Esophagus (tissue), 2 donors: ENCODE measurements at regions not wholly inside any gene's neighbourhood (a gene's known extent, or its start where the extent isn't known, plus 50 kb on each side); places are given as distances from the start of the nearest gene placed in this dataset.

Experiments
- H3K27ac ChIP-seq, 2 donors: one replicate each; pipeline ENCODE4 v1.5.1; 2013; ENCODE audit warnings: low read depth in 2 of 2, mild to moderate bottlenecking in 2 of 2, inconsistent platforms in 1 of 2, low read length in 1 of 2, moderate library complexity in 1 of 2
- H3K27me3 ChIP-seq, 2 donors: one replicate each; pipeline ENCODE4 v1.6.1; 2013; ENCODE audit warnings: low read length in 2 of 2, control low read depth in 1 of 2, mild to moderate bottlenecking in 1 of 2; ENCODE audit not compliant: insufficient read depth in 2 of 2, control insufficient read depth in 1 of 2
- H3K36me3 ChIP-seq, 2 donors: one replicate each; pipeline ENCODE4 v1.6.1; 2013; ENCODE audit warnings: low read length in 1 of 2; ENCODE audit not compliant: control insufficient read depth in 2 of 2, insufficient read depth in 2 of 2
- H3K4me1 ChIP-seq, 2 donors: one replicate each; pipeline ENCODE4 v1.6.1; 2013; ENCODE audit warnings: low read length in 1 of 2; ENCODE audit not compliant: control insufficient read depth in 2 of 2, insufficient read depth in 2 of 2
- H3K4me3 ChIP-seq, 2 donors: one replicate each; pipeline ENCODE4 v1.5.1; 2013; ENCODE audit warnings: low read length in 2 of 2, mild to moderate bottlenecking in 2 of 2, low read depth in 1 of 2, moderate library complexity in 1 of 2
- H3K9me3 ChIP-seq, 2 donors: one replicate each; pipeline ENCODE4 v1.6.1; 2013; ENCODE audit warnings: mild to moderate bottlenecking in 2 of 2, low read depth in 1 of 2, low read length in 1 of 2, moderate library complexity in 1 of 2; ENCODE audit not compliant: control insufficient read depth in 2 of 2, insufficient read depth in 1 of 2
- WGBS, 2 donors: extraction: QIAGEN DNeasy Blood & Tissue Kit; methylation state at CpG; one replicate each; pipeline ENCODE4 v1.1.7; 2013; 5-methylcytosine and 5-hydroxymethylcytosine counted together
- donor health status: healthy with polysubstance abuse.
- donor health status: Bipolar disorder and iron deficiency.

DNA sequence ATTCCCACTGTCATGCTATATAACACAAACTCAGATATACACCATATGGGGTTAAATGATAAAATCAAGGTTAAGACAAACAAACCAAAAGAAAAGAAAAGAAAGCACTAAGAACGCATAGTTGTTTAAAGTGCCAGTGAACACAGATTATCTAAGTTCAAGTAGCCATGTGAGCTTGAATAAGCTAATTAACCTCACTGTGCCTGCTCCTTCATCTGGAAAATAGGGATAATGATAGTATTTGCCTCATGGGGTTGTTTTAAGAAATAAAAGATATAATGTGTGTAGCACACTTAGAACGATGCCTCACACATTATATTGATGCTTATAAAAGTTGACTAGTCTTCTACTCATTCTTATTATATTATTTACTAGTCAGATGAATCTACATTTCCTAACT is 72.6 kb upstream of the IL12A start:
- Histone ChIP-seq H3K9me3 (no peaks in the 10 kb centered on the region), H3K4me1 (no peaks in the 10 kb centered on the region), H3K27ac (no peak overlapping the region), H3K27me3 (no peaks in the 10 kb centered on the region), H3K4me3 (no peak overlapping the region), H3K36me3 (no peaks in the 10 kb centered on the region)
- 74 to 82% methylated on average over 2 of the region's 2 CpGs for WGBS, 2 donors

DNA sequence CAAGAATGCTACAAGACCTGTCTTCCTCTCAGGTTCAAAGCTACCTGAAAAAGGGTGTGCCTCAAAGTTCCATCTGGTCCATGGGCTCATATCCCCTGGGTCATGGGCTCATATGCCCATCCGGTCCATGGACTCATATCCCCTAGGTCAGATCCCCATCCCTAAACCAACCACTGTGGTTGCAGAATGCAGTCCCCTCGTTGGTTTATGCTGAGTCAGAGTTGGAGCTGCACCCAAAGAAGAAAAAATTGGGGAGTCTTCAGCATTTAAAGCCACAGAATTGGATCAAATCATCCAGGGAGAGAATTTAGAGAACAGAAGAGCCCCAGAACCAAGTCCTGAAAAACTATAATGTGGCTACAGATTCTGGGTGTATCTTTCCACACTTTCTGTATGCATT is 71.5 kb upstream of the IL12A start:
- no peaks in the 10 kb centered on the region for H3K4me1 ChIP-seq
- no peaks in the 10 kb centered on the region for H3K36me3 ChIP-seq
- no peak overlapping the region for H3K4me3 ChIP-seq
- H3K27ac ChIP-seq: no peak overlapping the region
- no peaks in the 10 kb centered on the region for H3K9me3 ChIP-seq
- no peaks in the 10 kb centered on the region for H3K27me3 ChIP-seq
- 66 to 68% methylated on average over 2 of the region's 2 CpGs for WGBS, 2 donors

DNA sequence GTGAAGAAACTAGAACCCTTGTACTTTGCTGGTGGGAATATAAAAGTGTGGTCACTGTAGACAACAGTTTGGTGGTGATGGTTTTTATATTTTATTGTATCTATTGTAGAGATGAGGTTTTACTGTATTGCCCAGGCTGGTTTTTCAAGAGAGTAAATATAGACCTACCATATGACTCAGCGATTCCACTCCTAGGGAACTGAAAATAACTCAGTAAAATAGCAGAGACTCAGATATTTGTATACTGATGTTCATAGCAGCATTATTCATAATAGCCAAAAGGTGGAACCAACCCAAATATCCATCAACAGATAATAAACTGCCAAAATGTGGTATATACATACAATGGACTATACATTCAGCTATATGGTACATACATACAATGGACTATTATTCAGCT is 68.8 kb upstream of the IL12A start:
- Histone ChIP-seq H3K36me3 (no peaks in the 10 kb centered on the region), H3K27ac (no peak overlapping the region), H3K4me1 (no peaks in the 10 kb centered on the region), H3K9me3 (no peaks in the 10 kb centered on the region), H3K27me3 (no peaks in the 10 kb centered on the region), H3K4me3 (no peak overlapping the region)
- WGBS, 2 donors: 76 to 83% methylated on average over 1 of the region's 1 CpG

DNA sequence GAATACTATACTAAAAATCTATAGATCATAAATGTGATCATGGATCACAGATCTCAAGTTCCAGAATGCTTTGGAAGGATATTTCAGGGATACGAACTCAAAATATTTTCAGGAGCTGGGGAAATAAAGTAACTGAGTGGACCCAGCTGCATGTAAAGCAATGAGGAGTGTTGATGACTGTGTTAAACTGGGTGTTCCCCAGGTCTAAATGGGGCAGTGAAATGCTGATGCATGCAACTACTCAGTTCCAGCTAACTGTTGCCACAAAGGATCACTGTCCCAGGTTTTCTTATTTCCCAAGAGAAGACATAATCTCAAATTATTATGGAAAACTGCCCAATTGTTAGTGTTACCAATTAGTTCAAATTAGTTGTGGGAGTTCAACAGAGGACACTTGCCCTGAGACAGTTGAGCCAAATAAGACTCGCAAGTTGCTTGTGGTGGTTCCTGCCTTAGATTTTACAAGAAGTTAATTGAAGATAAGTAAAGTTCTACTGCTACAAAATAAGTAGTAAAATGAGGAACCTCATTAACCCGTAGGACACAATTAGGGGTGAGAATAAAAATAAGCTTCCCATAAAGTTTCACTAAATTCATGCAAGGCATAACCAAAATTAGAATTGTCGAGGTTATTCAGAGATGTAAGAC is 66.3 kb upstream of the IL12A start:
- H3K4me1 ChIP-seq: no peaks in the 10 kb centered on the region
- H3K27ac ChIP-seq: no peak overlapping the region
- no peaks in the 10 kb centered on the region for H3K9me3 ChIP-seq
- no peak overlapping the region for H3K4me3 ChIP-seq
- H3K36me3 ChIP-seq: no peaks in the 10 kb centered on the region
- no peaks in the 10 kb centered on the region for H3K27me3 ChIP-seq
- WGBS, 2 donors: 83 to 89% methylated on average over 4 of the region's 4 CpGs

DNA sequence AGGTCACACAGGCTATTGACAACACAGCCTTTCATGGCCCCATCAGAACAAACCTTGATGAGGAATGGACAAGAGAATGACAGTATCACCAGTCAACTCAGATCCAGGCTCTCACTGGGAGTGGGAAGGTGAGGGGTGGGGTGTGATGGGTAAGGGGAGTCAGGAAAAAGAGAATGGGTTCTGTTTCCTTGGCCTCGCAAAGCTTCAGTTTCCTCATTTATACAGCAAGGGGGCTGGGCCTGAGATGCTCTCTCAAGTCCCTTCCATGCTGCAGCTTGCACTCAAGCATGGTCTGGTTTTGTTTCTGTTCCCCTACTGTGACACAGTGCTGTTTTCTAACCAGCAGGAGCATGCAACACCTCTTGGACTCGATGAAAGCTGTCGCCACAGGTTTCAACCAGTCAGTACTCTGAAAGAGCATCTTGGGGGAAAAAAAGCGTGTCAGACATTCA is 65.7 kb upstream of the IL12A start:
- H3K4me1 ChIP-seq: no peaks in the 10 kb centered on the region
- no peaks in the 10 kb centered on the region for H3K36me3 ChIP-seq
- H3K9me3 ChIP-seq: no peaks in the 10 kb centered on the region
- no peak overlapping the region for H3K4me3 ChIP-seq
- no peaks in the 10 kb centered on the region for H3K27me3 ChIP-seq
- 56 to 57% methylated on average over 4 of the region's 4 CpGs for WGBS, 2 donors
- no peak overlapping the region for H3K27ac ChIP-seq

DNA sequence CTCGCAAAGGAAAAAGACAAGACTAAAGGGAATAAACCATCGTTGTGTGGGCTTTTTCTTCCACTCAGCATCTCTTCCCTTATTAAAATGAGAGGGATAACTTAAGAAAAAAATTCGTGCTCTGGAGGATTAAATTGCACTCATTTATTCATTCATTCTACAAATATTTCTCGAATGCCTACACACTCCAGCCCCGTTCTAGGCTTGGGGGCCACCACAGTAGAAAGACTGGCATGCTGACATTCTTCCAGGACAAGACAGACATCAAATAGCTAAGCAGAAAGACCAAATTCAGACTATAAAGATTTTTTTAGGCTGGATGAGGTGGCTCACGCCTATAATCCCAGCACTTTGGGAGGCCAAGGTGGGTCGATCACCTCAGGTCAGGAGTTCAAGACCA is 65.3 kb upstream of the IL12A start:
- Histone ChIP-seq H3K4me1 (no peaks in the 10 kb centered on the region), H3K27ac (no peak overlapping the region), H3K4me3 (no peak overlapping the region), H3K9me3 (no peaks in the 10 kb centered on the region), H3K36me3 (no peaks in the 10 kb centered on the region), H3K27me3 (no peaks in the 10 kb centered on the region)
- 69 to 75% methylated on average over 7 of the region's 7 CpGs for WGBS, 2 donors

DNA sequence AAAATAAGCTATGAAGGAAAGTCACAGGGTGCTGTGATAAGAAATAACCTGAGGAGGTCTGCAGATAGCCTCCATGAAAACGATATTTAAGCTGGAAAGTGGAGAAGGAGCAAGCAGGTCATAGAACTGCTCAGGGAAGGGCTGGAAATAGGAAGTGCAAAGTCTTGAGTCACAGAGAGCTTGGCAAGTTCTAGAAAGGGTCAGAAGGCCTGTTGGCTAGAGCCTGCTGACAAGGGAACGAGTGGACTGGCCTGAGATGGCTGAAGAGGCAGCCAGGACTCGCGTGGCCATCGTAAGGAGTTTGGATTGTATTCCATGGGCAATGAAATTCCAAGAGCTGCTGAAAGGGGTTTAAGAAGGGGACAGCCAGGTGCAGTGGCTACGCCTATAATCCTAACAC is 64.7 kb upstream of the IL12A start:
- 89 to 90% methylated on average over 6 of the region's 6 CpGs for WGBS, 2 donors
- H3K9me3 ChIP-seq: no peaks in the 10 kb centered on the region
- H3K27me3 ChIP-seq: no peaks in the 10 kb centered on the region
- no peaks in the 10 kb centered on the region for H3K4me1 ChIP-seq
- H3K36me3 ChIP-seq: no peaks in the 10 kb centered on the region
- H3K27ac ChIP-seq: no peak overlapping the region
- H3K4me3 ChIP-seq: no peak overlapping the region

DNA sequence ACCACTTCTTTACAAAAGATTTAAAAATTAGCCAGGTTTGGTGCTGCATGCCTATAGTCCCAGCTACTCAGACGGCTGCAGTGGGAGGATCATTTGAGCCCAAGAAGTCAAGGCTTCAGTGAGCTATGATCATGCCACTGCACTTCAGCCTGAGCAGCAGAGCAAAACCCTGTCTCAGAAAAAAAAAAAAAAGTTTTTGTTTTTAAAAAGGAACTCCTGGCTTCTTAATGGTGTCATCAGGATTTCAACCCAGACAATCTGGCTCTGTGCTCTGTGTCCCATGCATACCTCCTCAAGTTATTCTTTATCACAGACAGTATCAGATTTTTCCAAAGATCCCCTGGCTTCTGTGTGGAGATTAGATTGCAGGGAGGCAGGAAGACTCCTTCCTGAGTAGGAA is 64.2 kb upstream of the IL12A start:
- Histone ChIP-seq H3K4me3 (no peak overlapping the region), H3K4me1 (no peaks in the 10 kb centered on the region), H3K36me3 (no peaks in the 10 kb centered on the region), H3K9me3 (no peaks in the 10 kb centered on the region), H3K27ac (no peak overlapping the region), H3K27me3 (no peaks in the 10 kb centered on the region)
- whole genome bisulfite sequencing, 2 donors: 86 to 93% methylated on average over 1 of the region's 1 CpG

DNA sequence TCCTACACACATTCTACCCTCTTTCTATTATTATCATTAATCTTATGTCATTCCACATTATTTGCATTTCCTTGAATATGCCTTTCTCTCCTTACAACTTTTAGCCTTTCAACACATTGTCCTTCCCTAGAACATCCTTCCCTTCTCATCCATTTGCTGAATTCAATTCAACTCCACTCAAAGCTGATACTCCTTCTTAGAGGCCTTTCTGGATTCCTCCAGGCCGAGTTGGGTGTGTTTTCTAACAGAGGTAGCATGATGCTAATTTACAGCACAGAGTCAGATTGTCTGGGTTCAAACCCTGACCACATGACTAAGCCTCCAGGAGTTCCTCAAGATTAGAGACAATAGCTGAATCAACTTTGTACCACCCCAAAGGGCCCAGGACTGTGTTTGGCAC is 63.4 kb upstream of the IL12A start:
- Histone ChIP-seq H3K27me3 (no peaks in the 10 kb centered on the region), H3K27ac (no peak overlapping the region), H3K9me3 (no peaks in the 10 kb centered on the region), H3K36me3 (no peaks in the 10 kb centered on the region), H3K4me3 (no peak overlapping the region), H3K4me1 (no peaks in the 10 kb centered on the region)
- 85 to 86% methylated on average over 1 of the region's 1 CpG for WGBS, 2 donors

DNA sequence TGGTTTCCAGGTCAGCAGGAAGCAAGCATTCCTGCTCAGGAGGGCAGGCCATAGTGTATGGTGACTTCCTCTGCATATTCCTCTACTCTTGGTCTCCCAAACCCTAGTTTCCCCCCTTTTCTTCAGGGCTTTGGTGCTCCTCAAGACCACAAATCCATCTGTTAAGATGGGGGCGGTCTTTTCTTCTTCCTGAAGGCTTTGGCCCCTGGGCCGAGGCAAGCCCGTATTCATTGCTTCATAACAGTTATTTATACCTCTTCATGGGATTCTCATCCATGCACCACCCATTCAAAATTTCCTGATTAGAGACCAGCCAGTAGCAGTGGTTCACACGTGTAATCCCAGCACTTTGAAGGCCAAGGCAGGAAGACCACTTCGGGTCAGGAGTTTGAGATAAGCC is 62.1 kb upstream of the IL12A start:
- H3K27ac ChIP-seq: no peak overlapping the region
- no peaks in the 10 kb centered on the region for H3K4me1 ChIP-seq
- H3K36me3 ChIP-seq: no peaks in the 10 kb centered on the region
- 86 to 92% methylated on average over 5 of the region's 5 CpGs for WGBS, 2 donors
- H3K27me3 ChIP-seq: no peaks in the 10 kb centered on the region
- H3K9me3 ChIP-seq: no peaks in the 10 kb centered on the region
- no peak overlapping the region for H3K4me3 ChIP-seq
